ENCODE measurements at regions not wholly inside any gene's neighbourhood (a gene's known extent, or its start where the extent isn't known, plus 50 kb on each side); places are given as distances from the start of the nearest gene placed in this dataset.
"Not testable (repeated sequence)": the region's sequence is repeated elsewhere in the genome, so short reads cannot be mapped to it uniquely, and the experiment has no call there.

DNA sequence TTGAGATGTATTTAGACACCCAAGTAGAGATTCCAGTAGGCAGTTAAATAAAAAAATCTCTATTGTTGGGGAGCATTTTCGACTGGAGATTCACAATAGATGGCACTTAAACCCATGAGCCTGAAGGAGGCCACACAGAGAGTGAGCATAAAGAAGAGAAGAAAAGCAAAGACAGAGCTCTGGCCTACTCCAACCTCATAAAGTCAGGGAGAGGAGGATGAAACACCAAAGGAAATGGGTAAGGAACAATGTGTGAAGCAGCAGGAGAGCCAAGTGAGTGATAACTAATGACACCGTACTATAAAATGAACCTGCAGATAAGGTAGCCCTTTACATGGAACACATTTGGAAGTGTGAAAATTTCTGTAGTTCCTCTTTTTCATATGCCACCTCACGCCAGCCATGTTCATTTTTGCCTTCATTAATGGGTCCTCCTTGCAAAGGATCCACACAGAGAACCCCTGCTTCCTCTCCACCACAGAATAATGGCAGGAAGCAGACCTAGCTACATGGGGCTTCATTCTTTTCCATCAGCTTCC is 150.0 kb upstream of the SYT10 start:
- intact Hi-C loops (cut with micrococcal nuclease) = no loop called here

DNA sequence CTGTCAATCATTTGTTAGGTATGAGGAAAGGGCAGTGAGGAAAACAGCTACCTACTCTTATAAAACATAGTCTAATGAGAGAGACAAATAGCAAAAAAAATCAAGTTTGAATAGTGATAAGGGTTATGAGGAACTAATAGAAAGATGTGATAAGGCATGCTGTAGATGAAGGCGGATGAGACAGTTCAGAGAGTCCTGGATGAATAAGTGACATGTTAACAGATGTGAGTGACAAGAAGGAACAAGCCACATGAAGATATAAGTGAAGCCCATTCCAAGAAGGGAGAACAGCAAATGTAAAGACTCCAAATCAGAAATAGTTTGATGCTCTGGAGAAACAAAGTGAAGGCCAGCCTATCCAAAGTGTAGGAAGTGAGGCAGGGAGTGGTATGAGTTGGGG is 154.1 kb upstream of the SYT10 start:
- intact Hi-C loops (cut with micrococcal nuclease) = no loop called here

DNA sequence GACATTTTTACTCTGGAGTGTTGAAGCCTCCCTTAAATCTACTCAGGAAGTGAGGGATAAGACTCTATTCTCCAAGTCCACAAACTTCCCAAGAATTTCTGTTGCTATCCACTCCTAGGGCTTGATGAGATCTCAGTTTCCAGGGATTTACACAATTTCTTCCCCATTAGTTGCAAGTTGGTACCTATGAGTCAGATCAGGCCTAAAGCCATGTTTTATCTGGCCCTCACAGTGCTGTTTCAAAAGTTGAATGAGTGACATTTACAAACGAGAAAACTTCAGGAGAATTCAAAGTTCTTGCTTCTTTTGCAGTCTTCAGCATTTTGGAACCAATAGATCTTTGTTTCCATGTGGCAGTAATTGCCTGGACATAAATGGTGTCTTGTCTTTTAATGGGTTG is 156.4 kb upstream of the SYT10 start:
- intact Hi-C loops (cut with micrococcal nuclease) = no loop called here

DNA sequence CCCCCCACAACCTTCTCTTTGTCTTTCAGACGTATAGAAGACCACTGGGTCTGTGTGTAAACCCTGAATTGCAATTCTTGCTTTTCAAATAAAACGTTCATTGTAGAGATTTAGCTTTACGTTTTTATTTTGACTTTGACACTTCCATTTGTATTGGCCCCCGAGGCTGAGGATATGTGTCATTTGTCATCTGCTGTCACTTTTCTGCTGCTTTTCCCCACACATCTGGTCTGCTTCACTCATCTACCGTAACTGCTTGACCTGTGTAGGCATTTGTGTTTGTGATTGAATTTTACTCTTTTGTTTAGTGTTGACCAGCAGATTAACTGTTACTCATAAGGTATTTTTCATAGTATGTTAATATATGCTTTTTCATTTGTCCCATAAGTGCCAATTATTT is 157.2 kb upstream of the SYT10 start:
- intact Hi-C loops (cut with micrococcal nuclease) = no loop called here

DNA sequence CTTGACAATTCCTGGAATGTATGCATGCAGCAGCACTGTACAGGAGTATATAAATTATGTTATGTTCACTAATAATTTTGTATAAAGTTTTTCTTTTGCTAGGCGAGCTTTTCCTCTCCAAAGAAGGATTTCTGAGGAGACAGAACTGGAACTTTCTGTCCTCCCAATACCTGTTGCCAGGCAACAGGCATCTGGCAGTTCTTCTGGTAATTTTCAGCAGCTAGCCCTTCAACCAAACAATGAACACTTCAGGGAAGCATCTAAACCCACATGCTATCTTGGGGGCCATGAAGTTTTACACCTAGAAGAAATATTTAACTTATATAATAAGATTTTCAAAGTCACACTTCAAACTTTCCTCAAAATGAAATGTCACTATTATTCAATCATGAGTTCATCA is 162.9 kb upstream of the SYT10 start:
- intact Hi-C loops (cut with micrococcal nuclease) = loop anchor here (10.0 kb wide), 1 partner anchor 848 kb away; the partner anchor contains the start of gene YARS2

DNA sequence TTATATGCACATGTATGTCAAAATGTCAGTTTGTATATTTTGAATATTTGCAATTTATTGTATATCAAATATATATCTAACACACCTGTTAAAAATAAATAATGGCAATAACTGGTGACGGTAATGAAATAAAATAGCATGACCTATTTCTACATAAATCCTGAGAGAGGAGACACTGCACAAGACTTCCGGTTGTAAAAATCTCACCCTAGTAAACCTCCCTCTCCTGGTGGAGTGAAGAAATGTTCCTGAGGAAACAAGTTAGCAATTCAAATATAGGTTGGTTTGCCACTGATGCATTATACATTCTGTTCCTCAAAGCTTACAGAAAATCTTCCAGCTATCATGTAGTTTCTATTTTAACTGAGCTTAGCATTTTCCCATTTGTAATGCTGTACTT is 166.1 kb upstream of the SYT10 start:
- intact Hi-C loops (cut with micrococcal nuclease) = loop anchor here (10.0 kb wide), 1 partner anchor 851 kb away; the partner anchor contains the start of gene YARS2

DNA sequence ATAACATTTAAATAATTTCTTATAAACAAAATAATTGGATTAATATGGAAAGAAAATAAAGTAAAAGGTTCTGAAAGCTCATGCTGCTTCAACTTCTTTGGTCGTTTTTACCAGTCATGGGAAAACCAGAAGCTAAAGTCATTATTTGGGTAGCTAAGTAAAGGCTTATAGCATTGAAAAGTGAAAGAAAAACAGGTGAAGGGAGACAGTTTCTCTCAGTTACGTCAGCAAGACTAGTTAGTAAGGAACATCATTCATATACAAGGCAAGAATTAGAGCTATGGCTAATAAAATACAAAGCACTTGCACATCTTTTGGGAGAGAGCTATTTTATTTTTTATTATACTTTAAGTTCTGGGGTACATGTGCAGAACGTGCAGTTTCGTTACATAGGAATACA is 170.3 kb upstream of the SYT10 start:
- intact Hi-C loops (cut with micrococcal nuclease) = loop anchor here (10.0 kb wide), 1 partner anchor 855 kb away; the partner anchor contains the start of gene YARS2

DNA sequence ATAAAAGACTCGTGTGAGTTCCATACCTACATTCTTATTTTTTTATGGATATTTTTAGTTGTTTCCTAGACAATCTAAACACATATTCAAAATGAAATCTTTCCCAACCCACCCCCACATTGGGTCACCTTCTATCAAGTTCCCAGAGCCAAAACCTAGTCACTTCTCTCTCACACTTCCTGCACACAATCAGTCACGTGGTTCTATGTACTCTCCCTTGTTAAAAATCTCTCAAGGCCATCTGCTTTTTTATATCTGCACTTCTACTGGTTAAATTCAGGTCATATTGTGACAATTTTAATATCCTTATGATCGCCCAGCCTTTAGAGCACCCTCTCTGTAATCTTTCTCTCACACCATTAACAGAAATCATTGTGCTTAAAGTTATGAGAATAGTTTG is 175.0 kb upstream of the SYT10 start:
- intact Hi-C loops (cut with micrococcal nuclease) = no loop called here

DNA sequence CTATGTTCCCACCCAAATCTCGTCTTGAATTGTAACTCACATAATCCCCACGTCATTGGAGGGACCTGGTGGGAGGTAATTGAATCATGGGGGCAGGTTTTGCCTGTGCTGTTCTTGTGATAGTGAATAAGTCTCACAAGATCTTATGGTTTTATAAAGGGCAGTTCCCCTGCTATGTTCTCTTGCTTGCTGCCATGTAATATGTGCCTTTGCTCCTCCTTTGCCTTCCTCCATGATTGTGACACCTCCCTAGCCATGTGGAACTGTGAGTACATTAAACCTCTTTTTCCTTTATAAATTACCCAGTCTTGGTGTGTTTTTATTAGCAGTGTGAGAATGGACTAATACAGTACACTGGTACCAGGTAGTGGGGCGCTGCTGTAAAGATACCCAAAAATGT is 177.6 kb upstream of the SYT10 start:
- intact Hi-C loops (cut with micrococcal nuclease) = no loop called here

DNA sequence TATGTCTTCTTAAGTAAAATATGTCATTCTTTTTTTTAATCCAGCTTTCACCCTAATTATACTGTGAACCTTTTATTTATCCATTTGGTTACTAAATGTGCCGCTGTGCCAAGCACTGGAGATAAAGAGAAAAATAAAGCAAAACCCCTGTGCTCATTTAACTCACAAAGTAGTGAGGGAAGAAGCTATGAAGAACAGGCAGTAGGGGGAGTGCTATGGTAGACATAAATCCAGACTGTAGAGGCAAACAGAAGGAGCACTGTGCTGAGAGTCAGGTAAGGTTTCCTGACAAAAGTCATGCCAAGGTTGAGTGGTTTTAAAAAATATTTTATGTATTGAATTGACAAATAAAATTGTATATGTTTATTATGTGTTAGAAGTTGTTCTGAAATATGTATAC is 188.5 kb upstream of the SYT10 start:
- intact Hi-C loops (cut with micrococcal nuclease) = no loop called here

DNA sequence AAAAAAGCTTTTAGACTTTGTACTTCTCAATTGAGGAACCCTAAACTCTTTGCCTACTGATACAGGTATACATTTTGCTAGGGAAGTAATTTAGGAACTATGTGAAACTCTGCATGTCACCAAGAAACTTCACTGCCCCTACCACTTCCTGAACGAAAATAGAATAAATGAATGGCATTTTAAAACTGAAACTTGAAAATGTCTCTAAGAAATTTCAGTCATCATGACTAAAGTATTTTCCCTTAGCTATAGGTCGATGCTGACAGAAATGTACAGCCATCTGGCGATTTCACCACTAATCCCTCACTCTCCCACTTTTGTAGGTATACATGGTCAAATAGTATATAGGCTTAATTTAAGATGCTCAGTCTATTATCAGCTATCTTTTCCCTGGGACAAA is 194.9 kb upstream of the SYT10 start:
- intact Hi-C loops (cut with micrococcal nuclease) = no loop called here

DNA sequence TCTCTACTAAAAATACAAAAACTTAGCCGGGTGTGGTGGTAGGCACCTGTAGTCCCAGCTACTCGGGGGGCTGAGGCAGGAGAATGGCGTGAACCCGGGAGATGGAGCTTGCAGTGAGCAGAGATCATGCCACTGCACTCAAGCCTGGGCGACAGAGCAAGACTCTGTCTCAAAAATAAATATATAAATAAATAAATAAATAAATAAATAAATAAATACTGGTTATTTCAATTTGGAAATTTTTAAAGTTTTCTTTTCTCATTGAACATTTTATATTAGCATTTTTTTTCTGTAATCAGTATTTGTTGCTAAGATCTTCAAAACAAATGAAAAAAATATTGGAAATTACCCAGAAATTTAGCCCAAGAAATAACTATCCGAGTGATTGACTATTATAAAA is 197.3 kb upstream of the SYT10 start:
- intact Hi-C loops (cut with micrococcal nuclease) = not testable (repeated sequence)

DNA sequence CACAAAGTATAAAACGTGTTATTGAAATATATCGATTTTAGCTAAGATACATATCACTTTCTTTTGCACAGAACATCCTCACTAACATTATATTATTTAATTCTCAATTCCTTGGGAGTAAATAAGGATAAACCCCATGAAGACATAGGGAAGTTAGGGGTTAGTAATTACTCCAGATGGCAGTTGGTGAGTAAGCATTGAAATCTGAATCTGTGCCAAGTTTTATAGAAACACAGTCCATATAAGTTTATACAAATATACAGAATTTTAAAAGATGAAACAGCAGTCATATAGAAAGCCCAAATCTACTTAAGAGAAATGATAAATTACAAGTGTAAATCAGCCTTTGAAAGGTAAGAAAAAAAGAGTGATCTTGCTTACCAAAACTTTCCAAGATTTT is 200.4 kb upstream of the SYT10 start:
- intact Hi-C loops (cut with micrococcal nuclease) = no loop called here

DNA sequence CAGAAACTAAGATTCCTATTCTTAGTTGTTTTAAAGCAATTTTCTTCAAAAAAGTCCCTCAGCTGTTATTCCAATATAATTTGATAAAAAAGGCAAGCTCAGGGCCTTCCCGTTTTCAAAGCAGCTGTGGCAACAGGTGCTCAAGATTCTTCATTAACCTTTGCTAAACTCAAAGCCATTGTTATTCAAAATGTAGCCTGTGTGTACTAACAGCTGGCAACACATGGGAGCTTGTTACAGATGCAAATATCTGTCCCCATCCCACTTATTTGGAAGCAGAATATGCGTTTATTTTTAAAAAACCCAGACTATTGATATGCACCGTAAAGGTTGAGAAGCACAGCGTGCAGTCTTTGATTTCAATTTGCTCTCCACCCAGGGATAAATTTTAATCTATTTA is 210.4 kb upstream of the SYT10 start:
- intact Hi-C loops (cut with micrococcal nuclease) = no loop called here

DNA sequence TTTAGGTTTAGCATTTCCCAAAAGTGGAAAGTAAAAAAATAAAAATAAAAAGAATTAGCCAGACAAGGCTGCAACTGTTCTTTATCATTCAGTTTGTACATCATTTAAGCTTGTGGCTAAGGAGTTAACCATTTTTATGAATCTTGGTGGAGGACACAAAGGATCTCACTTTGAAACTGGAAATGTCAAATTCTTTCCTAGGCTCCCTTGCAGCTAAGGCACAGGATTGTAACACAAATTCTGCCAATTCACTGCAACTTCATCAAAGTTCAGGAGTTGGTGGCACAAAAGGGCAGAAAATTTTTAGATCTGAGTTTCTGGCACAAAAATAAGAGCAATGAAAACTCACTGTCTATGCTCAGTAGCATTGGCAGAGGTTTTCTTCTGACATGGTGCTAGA is 211.2 kb upstream of the SYT10 start:
- intact Hi-C loops (cut with micrococcal nuclease) = no loop called here

DNA sequence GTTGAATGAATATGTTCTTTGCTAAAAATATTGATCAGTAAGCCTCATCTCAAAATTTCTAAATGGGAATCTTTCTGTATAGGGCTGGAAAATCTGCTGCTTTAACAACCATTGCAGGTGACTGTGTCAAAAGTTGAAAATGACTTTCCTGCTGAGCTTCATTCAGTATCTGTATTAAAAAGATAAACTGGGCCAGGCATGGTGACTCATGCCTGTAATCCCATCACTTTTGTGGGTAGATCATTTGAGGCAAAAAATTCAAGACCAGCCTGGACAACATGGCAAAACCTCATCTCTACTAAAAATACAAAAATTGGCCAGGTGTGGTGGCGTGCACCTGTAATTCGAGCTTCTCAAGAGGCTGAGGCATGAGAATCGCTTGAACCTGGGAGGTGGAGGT is 213.7 kb upstream of the SYT10 start:
- intact Hi-C loops (cut with micrococcal nuclease) = no loop called here

DNA sequence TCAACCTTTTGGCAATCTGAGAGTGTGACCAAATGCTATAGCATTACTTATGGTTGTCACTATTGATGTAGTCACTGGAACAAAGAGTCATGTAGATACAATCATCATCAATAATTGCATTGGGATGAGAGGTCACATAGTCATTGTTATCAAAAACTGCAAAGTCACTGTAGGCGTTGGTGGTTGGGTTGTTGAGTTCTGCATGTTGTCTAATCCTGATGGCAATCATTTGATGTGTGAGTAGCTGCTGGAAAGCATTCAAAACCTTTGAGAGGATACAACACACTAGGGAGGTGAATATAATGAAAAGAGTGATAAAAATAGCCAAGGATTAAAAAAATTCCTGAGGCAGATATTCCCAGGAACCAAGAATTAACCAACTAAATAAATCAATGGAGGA is 214.7 kb upstream of the SYT10 start:
- intact Hi-C loops (cut with micrococcal nuclease) = no loop called here

DNA sequence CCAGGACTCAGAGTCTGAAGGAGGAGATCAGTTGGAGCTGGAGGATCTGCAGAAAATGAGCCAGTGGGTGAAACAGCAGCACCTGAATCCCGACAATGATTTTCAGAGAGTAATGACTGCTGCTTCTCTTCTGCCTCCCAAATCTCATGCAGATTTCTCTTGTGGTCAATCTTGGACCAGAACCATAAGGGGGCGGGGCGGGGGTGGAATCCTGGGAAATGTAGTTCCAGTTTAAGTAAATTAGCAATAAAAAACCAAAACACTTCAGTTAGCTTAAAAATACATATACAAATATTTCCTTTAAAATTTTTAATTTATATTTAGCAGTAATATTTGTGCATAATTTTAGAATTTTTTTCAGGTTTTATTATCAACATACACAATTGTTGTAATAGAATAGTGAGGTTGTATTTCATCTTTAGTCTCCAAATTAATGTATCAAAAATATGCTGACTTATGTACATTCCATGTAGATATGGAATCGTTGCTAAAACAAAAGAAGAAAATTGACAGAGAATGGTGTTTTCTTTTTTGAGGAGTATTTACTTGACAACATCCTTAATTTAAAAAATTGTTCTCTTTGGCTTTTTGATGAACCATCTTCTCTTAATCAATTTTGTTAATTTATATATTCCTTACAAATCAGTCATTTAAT is 223.5 kb upstream of the SYT10 start:
- intact Hi-C loops (cut with micrococcal nuclease) = no loop called here

DNA sequence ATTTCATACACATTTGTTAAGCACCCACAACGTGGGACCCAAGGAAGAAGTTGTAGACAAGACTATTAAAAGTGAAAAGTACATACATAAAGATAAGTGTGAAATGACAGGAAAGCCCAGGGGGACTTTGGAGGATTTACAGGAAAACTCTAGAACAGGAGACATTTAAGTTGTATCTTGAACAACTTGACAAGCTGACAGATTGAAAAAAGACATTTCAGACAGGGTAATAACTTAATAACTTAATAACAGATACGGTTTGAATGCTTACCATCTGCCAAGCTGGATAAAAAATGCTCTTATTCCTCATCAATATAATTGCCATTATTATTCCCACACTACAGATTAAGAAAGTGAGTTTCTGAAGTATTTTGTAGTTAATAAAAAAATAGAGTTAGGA is 229.7 kb upstream of the SYT10 start:
- intact Hi-C loops (cut with micrococcal nuclease) = no loop called here

DNA sequence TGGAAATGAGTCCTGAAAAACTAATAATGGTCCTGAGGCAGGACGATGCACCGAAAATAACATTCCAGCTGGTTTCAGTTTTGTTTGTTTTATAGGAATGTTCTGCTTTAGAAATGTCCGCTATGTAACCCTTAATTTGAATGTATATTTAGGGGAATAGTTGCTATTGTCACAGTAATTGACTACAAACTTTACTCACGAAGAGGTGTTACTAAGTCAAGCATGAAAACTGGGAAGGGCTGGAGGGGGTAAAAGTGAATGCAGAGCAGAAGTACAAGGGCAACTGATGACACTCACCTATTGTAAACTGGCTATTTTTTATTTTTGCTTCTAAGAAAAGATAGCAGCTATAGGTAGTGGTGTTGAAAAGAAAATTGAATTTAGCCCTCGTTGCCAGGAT is 230.7 kb upstream of the SYT10 start:
- intact Hi-C loops (cut with micrococcal nuclease) = no loop called here

DNA sequence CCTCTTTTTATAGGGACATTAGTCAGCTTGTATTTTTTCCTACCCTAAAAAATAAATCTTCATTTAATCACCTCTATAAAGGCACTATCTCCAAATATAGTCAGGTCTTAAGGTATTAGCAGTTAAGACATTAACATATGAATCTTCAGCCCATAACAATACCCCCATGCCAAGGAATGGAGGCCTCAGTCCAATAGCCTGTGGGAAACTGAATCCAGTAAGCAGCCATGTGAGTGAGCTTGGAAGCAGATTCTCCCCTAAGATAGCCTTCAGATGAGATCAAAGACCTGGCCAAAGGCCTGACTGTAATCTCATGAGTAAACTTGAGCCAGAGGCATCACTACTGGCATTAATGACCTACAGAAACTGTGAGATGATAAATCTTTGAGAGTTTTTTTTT is 232.1 kb upstream of the SYT10 start:
- intact Hi-C loops (cut with micrococcal nuclease) = no loop called here

DNA sequence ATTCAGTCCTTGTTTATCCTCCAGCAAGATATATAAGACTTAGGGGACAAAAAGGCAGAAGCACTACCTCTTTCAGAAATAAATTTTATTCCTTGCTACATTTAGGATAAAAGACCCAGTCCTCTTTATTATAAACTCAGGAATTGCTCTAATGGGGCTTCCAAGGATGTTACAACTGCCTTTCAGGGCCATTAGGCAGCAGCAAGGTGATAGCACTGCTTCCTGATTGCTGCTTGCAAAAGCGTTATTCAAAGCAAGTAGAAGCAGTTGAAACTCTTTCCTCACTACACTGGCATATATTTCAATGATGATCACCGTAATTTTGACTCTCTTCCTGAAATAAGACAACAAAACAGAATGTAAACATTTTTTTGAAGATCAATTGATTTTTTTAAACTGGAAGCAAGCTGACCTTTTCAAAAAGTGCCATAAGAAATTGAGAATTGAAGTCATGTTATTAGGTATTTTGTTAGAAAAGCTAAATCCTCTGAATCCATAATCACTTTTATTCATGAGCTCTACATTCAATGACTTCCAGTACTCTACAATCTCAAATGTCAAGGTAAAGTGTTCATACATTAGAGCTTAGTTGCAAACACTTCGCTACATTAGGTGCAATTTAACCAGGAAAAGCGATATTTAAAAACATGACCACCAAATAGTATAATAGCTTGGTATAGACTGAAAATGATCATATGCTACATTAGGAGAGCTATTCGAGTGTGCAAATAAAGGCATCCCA is 233.4 kb upstream of the SYT10 start:
- intact Hi-C loops (cut with micrococcal nuclease) = no loop called here

DNA sequence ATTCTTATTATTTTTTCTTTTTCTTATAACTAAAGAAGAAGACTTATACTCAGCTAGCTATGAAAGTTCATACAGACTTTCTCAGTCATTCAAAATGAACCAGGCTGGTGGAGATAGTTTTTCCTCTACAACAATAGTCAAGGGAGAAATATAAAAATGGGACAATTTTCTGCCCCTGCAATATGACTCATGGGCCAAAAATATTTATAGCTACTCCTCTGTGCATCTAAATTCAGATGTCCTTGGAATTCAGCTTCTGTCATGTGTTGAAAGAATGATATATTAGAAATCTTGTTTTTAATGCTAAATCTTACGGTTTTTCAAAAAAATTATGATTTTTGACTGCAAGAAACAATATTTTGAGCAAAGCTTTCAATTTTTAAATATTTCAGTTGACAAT is 237.2 kb upstream of the SYT10 start:
- intact Hi-C loops (cut with micrococcal nuclease) = no loop called here

All from T-helper 1 cell treated with Interleukin-12 subunit alpha and Interleukin-12 subunit beta and Interleukin-4 antibody, amounts not matched to agents 30 ng/mL and 1 ng/mL, for 36 hours (primary cell).